22Rv1 (cell line): ENCODE measurements at regions not wholly inside any gene's neighbourhood (a gene's known extent, or its start where the extent isn't known, plus 50 kb on each side); places are given as distances from the start of the nearest gene placed in this dataset.

Source experiments
- H3K27ac ChIP-seq: fragments of 450-650 bp; 2 replicates; pipeline ENCODE4 v1.5.1; 2017
- CTCF ChIP-seq: fragments of 450-650 bp; IDR thresholded peaks from 2 replicates; pipeline ENCODE4 v1.5.1; 2017; ENCODE audit warnings: mild to moderate bottlenecking
- ZFX ChIP-seq: fragments of 450-650 bp; IDR thresholded peaks from 2 replicates; pipeline ENCODE4 v1.6.1; 2017; ENCODE audit warnings: antibody characterized with exemption, borderline replicate concordance

GRCh38 chr4:84022564-84022963 is 476.5 kb downstream of the NKX6-1 start:
- TF ChIP-seq CTCF (no peak), ZFX (no peak)

GRCh38 chr4:84019626-84020025 is 479.5 kb downstream of the NKX6-1 start:
- no peak for TF ChIP-seq ZFX
- TF ChIP-seq CTCF: no peak

More at GRCh38 chr4:84022564-84022963, 476.5 kb downstream of the NKX6-1 start:
- H3K27ac ChIP-seq: no peak overlapping the region

GRCh38 chr4:84003046-84003445 is 467.1 kb downstream of the GPAT3 start:
- H3K27ac ChIP-seq: no peak overlapping the region
- TF ChIP-seq CTCF (no peak), ZFX (no peak)

More at GRCh38 chr4:84019626-84020025, 479.5 kb downstream of the NKX6-1 start:
- H3K27ac ChIP-seq: no peak overlapping the region

- TF ChIP-seq CTCF: no peak
- no peak for TF ChIP-seq ZFX
- H3K27ac ChIP-seq: no peak overlapping the region
Observed at GRCh38 chr4:84001876-84002569, 466.1 kb downstream of the GPAT3 start.

GRCh38 chr4:83996254-83996653 is 460.3 kb downstream of the GPAT3 start:
- TF ChIP-seq ZFX (no peak), CTCF (no peak)

GRCh38 chr4:83993774-83994173 is 457.9 kb downstream of the GPAT3 start:
- TF ChIP-seq CTCF (no peak; the same call in 1 of the 2 replicates), ZFX (no peak)
- no peak overlapping the region for H3K27ac ChIP-seq

More at GRCh38 chr4:83996254-83996653, 460.3 kb downstream of the GPAT3 start:
- H3K27ac ChIP-seq: no peak overlapping the region

- TF ChIP-seq CTCF (no peak), ZFX (no peak)
- H3K27ac ChIP-seq: no peak overlapping the region
Observed at GRCh38 chr4:83989835-83990234, 453.9 kb downstream of the GPAT3 start.
